Liver (tissue), 3 donors: ENCODE measurements at regions not wholly inside any gene's neighbourhood (a gene's known extent, or its start where the extent isn't known, plus 50 kb on each side); places are given as distances from the start of the nearest gene placed in this dataset.

Experiments
- CTCF ChIP-seq: fragments of 150-350 bp; IDR thresholded peaks from 2 replicates; pipeline ENCODE4 v1.5.1; 2017; ENCODE audit warnings: improper control_type of control experiment, low read depth, low read length; ENCODE audit not compliant: missing input control
- FOXA1 ChIP-seq: IDR thresholded peaks from 2 replicates; pipeline ENCODE4 v1.6.1; 2016; ENCODE audit warnings: antibody characterized with exemption
- TAF1 ChIP-seq: conservative IDR thresholded peaks from 2 replicates; pipeline ENCODE4 v1.6.1; 2016; ENCODE audit warnings: antibody characterized with exemption, mild to moderate bottlenecking
- donor health status: healthy.
- donor health status: healthy.

- TF ChIP-seq FOXA1 (no peak), CTCF (no peak), TAF1 (no peak)
Observed at GRCh38 chr18:56035546-56035945, 447.6 kb upstream of the TCF4 start.
